ENCODE measurements at regions not wholly inside any gene's neighbourhood (a gene's known extent, or its start where the extent isn't known, plus 50 kb on each side); places are given as distances from the start of the nearest gene placed in this dataset.

DNA sequence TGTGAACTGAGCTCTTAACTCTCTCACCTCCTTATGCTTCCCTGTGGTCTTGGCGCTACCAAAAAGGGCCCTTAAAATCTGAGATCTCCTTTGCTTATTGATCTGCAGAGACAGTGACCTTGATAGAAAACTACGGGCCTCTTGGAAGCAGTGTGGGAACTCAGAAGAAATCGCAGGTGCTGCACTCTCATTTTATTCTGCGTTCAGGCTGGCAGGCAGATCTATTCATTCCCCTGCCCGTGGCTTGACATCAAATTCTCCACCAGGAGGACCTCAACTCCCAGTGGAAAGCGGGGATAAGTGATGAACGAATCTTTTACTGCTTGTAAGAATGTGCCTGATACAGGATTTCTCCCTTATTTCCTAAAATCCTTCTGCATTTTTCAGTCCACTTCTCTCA is 143.2 kb upstream of the SEL1L start:
- H3K9me3 Mint-ChIP-seq (ENCODE audit: low read depth): no peaks in the 10 kb centered on the region
- intact Hi-C loops (cut with DNase I, micrococcal nuclease): no loop called here
- ChIA-PET POLR2A (no interaction called here), CTCF (interaction anchor here (0.5 kb wide), 1 partner anchor 10 kb away, joined by 3 read pairs; no protein-coding TSS in a partner anchor)
- DNase-seq (no peak), ATAC-seq (no peak)
- no peaks in the 10 kb centered on the region for H3K4me1 Mint-ChIP-seq
- H3K27ac Mint-ChIP-seq: no peak overlapping the region
- peaks cover 11% of the 10 kb centered on the region for H3K27me3 Mint-ChIP-seq
- H3K4me3 Mint-ChIP-seq: no peak overlapping the region
- H3K36me3 Mint-ChIP-seq (ENCODE audit: low read depth): no peaks in the 10 kb centered on the region

DNA sequence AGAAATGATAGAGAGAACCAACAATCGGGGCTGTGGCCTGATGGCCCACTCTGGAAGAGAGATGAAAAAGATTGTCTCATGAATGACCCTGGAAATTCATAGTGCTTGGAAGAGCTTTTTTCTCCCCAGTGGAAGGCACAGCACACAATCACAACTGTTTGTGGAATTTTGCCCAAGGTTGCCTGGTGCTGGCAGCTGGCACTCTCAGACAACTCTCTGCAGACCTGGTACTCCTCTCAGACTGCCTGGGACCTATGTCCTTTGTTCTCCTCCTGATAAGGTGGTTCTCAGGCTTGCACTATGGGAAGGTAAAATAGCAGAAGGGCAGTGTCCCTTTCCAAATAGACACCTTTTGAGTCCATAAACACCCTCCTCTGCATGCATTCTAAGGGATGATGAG is 144.1 kb upstream of the SEL1L start:
- no peak overlapping the region for H3K27ac Mint-ChIP-seq
- peaks cover 13% of the 10 kb centered on the region for H3K27me3 Mint-ChIP-seq
- H3K9me3 Mint-ChIP-seq (ENCODE audit: low read depth): no peaks in the 10 kb centered on the region
- ChIA-PET CTCF (no interaction called here), POLR2A (no interaction called here)
- no peak for DNase-seq
- no peak overlapping the region for H3K4me3 Mint-ChIP-seq
- no peaks in the 10 kb centered on the region for H3K4me1 Mint-ChIP-seq
- intact Hi-C loops (cut with DNase I, micrococcal nuclease): no loop called here
- H3K36me3 Mint-ChIP-seq (ENCODE audit: low read depth): no peaks in the 10 kb centered on the region
- ATAC-seq: no peak

DNA sequence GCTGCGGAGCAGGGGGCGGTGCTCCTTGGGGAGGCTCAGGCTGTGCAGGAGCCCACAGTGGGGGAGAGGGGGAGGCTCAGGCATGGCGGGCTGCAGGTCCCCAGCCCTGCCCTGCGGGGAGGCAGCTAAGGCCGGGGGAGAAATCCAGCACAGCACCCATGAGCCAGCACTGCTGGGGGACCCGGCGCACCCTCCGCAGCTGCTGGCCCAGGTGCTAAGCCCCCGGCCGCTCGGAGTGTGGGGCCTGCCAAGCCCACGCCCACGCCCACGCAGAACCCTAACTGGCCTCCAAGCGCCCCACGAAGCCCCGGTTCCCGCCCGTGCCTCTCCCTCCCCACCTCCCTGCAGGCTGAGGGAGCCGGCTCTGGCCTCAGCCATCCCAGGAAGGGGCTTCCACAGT is 145.6 kb upstream of the SEL1L start:
- no peak for ATAC-seq
- no peak for DNase-seq
- no peaks in the 10 kb centered on the region for H3K9me3 Mint-ChIP-seq (ENCODE audit: low read depth)
- intact Hi-C loops (cut with DNase I, micrococcal nuclease): no loop called here
- no peak overlapping the region for H3K4me3 Mint-ChIP-seq
- H3K36me3 Mint-ChIP-seq (ENCODE audit: low read depth): no peaks in the 10 kb centered on the region
- no peak overlapping the region for H3K27ac Mint-ChIP-seq
- ChIA-PET CTCF (no interaction called here), POLR2A (no interaction called here)
- H3K27me3 Mint-ChIP-seq: peaks cover 11% of the 10 kb centered on the region
- H3K4me1 Mint-ChIP-seq: no peaks in the 10 kb centered on the region

DNA sequence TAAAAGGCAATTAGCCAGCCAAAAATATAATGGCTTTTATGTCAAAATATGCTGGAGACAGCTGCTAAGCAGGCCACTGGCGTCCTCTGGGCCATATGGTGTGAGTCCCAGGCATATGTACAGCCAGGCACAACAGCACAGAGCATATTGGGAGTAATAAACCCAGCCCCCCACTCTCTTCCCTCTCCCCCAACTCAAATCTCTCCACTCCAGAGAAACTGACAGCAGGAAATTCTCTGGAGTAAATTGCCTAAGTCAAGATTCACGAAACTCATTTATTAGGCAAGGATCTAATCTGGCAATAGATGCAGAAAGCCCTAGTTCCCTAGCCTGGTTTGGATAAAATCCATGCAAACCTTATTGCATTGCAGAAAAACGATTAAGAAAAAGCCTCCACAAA is 147.9 kb upstream of the SEL1L start:
- H3K27me3 Mint-ChIP-seq: peaks cover 13% of the 10 kb centered on the region
- intact Hi-C loops (cut with DNase I, micrococcal nuclease): no loop called here
- H3K27ac Mint-ChIP-seq: no peak overlapping the region
- ATAC-seq (no peak), DNase-seq (no peak)
- H3K9me3 Mint-ChIP-seq (ENCODE audit: low read depth): no peaks in the 10 kb centered on the region
- no peak overlapping the region for H3K4me3 Mint-ChIP-seq
- H3K4me1 Mint-ChIP-seq: no peaks in the 10 kb centered on the region
- POLR2A ChIA-PET: no interaction called here
- H3K36me3 Mint-ChIP-seq (ENCODE audit: low read depth): no peaks in the 10 kb centered on the region
- CTCF ChIA-PET: no interaction called here

DNA sequence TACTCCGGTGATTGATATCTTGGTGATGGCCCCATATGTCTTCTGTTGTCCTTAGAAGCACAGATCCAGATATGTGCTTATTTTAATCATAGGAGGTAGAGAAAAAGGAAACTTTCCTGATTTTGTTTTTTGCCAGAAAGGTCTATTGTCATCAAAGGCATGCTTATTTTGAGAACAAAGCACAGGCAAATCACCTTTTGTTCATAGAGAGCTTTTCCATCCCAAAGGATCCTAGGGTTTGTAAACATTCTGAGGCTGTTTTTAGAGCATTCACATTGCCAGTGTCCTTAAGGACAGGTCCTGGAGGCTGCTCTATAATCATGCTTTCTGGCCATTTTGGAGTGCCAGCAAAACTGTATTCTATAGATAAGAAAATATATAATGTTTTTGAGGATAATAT is 148.5 kb upstream of the SEL1L start:
- ATAC-seq (no peak), DNase-seq (no peak)
- intact Hi-C loops (cut with DNase I, micrococcal nuclease): no loop called here
- Mint-ChIP-seq H3K36me3 (ENCODE audit: low read depth) (no peaks in the 10 kb centered on the region), H3K9me3 (ENCODE audit: low read depth) (no peaks in the 10 kb centered on the region), H3K27me3 (peaks cover 13% of the 10 kb centered on the region), H3K27ac (no peak overlapping the region), H3K4me1 (no peaks in the 10 kb centered on the region), H3K4me3 (no peak overlapping the region)
- ChIA-PET POLR2A (no interaction called here), CTCF (no interaction called here)

DNA sequence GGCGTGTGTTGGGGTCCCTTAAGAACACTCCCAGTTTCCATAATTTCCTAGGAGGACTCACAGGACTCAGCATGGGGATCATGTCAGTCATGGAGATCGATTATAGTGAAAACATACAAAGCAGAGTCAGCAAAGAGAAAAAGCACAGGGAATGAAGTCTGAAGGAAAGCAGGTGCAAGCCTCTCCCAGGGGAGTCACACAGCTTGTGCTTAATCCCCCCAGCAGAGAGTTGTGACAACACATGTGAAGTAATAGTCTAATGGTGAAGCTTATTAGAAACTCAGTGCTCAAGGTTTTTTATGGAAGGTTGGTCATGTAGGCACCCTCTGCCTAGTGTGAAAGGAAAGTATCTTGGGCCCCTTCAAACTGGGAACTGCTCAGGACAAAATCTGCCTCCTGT is 149.0 kb upstream of the SEL1L start:
- H3K4me3 Mint-ChIP-seq: no peak overlapping the region
- no peaks in the 10 kb centered on the region for H3K36me3 Mint-ChIP-seq (ENCODE audit: low read depth)
- intact Hi-C loops (cut with DNase I, micrococcal nuclease): no loop called here
- H3K4me1 Mint-ChIP-seq: no peaks in the 10 kb centered on the region
- DNase-seq (no peak), ATAC-seq (no peak)
- no peak overlapping the region for H3K27ac Mint-ChIP-seq
- peaks cover 13% of the 10 kb centered on the region for H3K27me3 Mint-ChIP-seq
- CTCF ChIA-PET: no interaction called here
- POLR2A ChIA-PET: no interaction called here
- no peaks in the 10 kb centered on the region for H3K9me3 Mint-ChIP-seq (ENCODE audit: low read depth)

DNA sequence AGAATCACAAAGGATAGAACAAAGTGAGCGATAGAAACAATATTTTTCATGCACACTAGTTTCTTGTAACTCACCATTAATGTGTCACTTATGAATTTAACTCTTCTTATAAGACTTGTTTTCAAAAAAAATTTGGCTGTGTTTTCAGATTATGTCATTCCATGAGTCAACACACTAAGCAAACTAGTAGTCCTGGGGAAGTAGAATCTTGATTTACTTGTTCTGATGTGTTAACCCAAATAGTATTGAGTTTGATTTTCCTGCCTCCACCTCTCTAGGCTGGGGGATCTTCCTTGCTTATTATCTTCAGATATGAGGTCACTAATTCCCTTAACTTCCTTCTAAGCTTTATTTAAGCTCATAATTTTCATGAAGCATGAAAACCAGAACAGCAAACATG is 151.0 kb upstream of the SEL1L start:
- POLR2A ChIA-PET: no interaction called here
- no peaks in the 10 kb centered on the region for H3K36me3 Mint-ChIP-seq (ENCODE audit: low read depth)
- DNase-seq (no peak), ATAC-seq (no peak)
- H3K4me3 Mint-ChIP-seq: no peak overlapping the region
- no peaks in the 10 kb centered on the region for H3K9me3 Mint-ChIP-seq (ENCODE audit: low read depth)
- CTCF ChIA-PET: no interaction called here
- H3K4me1 Mint-ChIP-seq: no peaks in the 10 kb centered on the region
- intact Hi-C loops (cut with DNase I, micrococcal nuclease): no loop called here
- no peak overlapping the region for H3K27ac Mint-ChIP-seq
- peaks cover 12% of the 10 kb centered on the region for H3K27me3 Mint-ChIP-seq

DNA sequence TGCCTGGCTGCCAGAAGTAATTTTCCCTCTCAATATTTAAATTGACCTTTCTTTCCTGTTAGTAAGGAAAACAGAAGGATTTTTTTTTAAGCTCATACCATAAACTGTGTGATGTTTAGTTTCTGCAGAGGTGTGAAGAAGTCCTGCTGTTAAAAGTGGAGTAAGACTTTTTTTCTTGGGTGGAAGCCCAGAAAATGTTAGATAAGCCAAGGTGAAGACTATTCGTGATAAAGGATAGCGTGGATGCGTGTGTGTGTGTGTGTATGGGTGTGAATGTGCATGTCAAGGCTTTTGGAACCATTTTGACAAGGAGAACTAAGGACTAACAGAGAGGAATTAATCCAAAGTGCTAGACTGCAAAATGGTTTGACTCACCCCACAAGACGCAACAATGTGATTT is 152.9 kb upstream of the SEL1L start:
- Mint-ChIP-seq H3K36me3 (ENCODE audit: low read depth) (no peaks in the 10 kb centered on the region), H3K27me3 (peaks cover 4% of the 10 kb centered on the region), H3K27ac (no peak overlapping the region), H3K4me3 (no peak overlapping the region), H3K9me3 (ENCODE audit: low read depth) (no peaks in the 10 kb centered on the region), H3K4me1 (no peaks in the 10 kb centered on the region)
- intact Hi-C loops (cut with DNase I, micrococcal nuclease): no loop called here
- DNase-seq (no peak), ATAC-seq (no peak)
- ChIA-PET POLR2A (no interaction called here), CTCF (interaction anchor here (0.7 kb wide), 1 partner anchor 9 kb away, joined by 3 read pairs; no protein-coding TSS in a partner anchor)

DNA sequence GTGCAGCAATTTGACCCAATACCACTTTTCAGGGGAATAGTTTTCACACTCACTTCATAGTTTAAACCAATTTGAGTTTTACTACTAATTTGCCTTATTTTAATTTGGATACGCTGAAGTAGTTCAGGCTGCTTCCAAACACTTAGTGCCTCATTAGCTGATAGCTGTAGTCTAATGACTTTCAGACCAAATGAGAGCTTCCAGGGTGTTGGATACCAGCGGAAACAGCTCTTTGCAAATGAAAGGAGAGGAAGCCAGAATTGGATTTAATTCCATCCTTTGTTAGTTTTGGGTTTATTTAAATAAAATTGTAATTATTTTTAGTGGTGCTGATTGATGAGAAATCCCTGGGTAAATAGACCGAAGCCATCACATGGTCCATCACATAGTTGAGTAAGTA is 158.3 kb upstream of the SEL1L start:
- DNase-seq (no peak), ATAC-seq (no peak)
- Mint-ChIP-seq H3K4me3 (no peak overlapping the region), H3K9me3 (ENCODE audit: low read depth) (no peaks in the 10 kb centered on the region), H3K4me1 (no peaks in the 10 kb centered on the region), H3K27ac (no peak overlapping the region), H3K27me3 (no peaks in the 10 kb centered on the region), H3K36me3 (ENCODE audit: low read depth) (no peaks in the 10 kb centered on the region)
- intact Hi-C loops (cut with DNase I, micrococcal nuclease): no loop called here
- CTCF ChIA-PET: no interaction called here
- POLR2A ChIA-PET: no interaction called here

DNA sequence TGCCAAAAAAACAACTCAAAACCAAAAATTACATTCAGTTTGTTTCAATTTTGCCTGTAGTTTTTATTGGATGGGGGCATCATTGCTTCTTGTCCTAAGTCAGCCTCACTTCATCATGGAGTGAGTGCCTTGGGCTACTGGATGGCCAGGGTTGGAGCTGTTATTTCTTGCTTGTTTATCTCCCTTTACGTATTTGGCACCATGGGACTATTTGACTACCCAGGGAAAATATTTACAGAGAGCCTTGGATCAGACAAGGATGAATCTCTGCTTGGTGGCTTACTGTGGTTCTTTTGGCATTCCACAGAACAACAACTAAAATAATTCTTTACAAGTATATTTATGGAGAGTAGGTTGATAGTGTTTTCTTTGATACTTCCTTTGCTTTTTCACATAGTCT is 160.8 kb upstream of the SEL1L start:
- H3K36me3 Mint-ChIP-seq (ENCODE audit: low read depth): no peaks in the 10 kb centered on the region
- ChIA-PET CTCF (no interaction called here), POLR2A (no interaction called here)
- no peaks in the 10 kb centered on the region for H3K9me3 Mint-ChIP-seq (ENCODE audit: low read depth)
- ATAC-seq: no peak
- H3K4me3 Mint-ChIP-seq: no peak overlapping the region
- H3K27ac Mint-ChIP-seq: no peak overlapping the region
- intact Hi-C loops (cut with DNase I, micrococcal nuclease): no loop called here
- no peaks in the 10 kb centered on the region for H3K4me1 Mint-ChIP-seq
- H3K27me3 Mint-ChIP-seq: no peaks in the 10 kb centered on the region
- no peak for DNase-seq

DNA sequence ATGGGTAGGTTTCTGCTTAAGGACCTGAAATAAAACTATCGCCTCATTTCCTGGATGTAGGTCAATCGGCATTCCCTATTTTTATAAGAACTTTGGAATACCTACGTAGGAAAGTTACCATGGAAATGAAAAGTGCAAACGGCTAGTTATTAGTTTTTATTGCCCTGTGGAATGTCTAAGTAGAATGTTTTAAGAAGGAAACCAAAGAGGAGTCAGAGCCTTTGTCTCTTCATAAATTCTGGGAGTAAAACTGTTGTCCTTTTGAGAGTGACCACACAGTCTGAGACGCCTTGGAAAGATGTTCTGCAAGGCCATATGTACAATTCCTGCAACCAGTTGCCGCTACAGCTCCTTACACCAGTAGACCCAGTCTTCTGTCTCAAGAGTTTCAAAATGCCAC is 176.0 kb upstream of the SEL1L start:
- Mint-ChIP-seq H3K9me3 (ENCODE audit: low read depth) (peaks cover 7% of the 10 kb centered on the region), H3K4me1 (no peaks in the 10 kb centered on the region), H3K4me3 (no peak overlapping the region), H3K36me3 (ENCODE audit: low read depth) (no peaks in the 10 kb centered on the region), H3K27ac (no peak overlapping the region), H3K27me3 (peaks cover 2% of the 10 kb centered on the region)
- POLR2A ChIA-PET: no interaction called here
- intact Hi-C loops (cut with DNase I, micrococcal nuclease): loop anchor here in 1 of 2 experiments (5.0 kb wide), 1 partner anchor 283 kb away; no protein-coding TSS in a partner anchor
- CTCF ChIA-PET: interaction anchor here (1.3 to 1.8 kb wide), 2 partner anchors 38 to 280 kb away, joined by 4 to 6 read pairs; no protein-coding TSS in a partner anchor
- DNase-seq: no peak
- no peak for ATAC-seq

DNA sequence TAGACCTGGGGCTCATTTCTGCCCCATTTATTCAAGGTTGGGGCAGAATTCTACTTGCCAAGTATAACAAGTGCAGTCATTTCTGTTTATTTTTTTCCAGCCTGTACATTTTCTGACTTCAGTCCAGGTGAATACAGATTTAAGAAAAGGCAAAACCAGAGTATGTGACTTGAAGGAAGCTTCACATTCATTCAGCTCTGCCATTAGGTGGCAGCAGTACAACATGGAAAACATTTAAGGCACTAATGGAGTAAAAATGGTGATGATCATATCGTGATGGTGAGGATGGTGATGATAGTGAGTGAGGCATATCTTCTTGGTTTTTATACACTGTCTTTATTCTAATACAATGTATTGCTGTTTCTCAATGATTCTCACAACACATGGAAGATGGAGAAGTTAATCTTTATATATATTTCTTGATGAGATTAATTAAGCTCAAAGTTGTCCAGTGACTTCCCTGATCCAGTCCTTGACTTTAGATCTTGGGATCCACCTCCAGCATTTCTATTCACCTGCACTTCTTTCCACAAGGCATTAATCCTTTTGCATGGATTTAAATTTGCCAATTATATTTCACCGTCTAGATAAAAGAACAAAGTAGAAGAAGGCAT is 176.7 kb upstream of the SEL1L start:
- H3K27ac Mint-ChIP-seq: no peak overlapping the region
- no peak for ATAC-seq
- no peak overlapping the region for H3K4me3 Mint-ChIP-seq
- peaks cover 2% of the 10 kb centered on the region for H3K27me3 Mint-ChIP-seq
- intact Hi-C loops (cut with DNase I, micrococcal nuclease): loop anchor here in 1 of 2 experiments (5.0 kb wide), 1 partner anchor 282 kb away; no protein-coding TSS in a partner anchor
- peaks cover 7% of the 10 kb centered on the region for H3K9me3 Mint-ChIP-seq (ENCODE audit: low read depth)
- ChIA-PET CTCF (interaction anchor here (1.3 to 1.8 kb wide), 2 partner anchors 39 to 279 kb away, joined by 4 to 6 read pairs; no protein-coding TSS in a partner anchor), POLR2A (no interaction called here)
- no peaks in the 10 kb centered on the region for H3K36me3 Mint-ChIP-seq (ENCODE audit: low read depth)
- no peaks in the 10 kb centered on the region for H3K4me1 Mint-ChIP-seq
- DNase-seq: peak; percentile 15

DNA sequence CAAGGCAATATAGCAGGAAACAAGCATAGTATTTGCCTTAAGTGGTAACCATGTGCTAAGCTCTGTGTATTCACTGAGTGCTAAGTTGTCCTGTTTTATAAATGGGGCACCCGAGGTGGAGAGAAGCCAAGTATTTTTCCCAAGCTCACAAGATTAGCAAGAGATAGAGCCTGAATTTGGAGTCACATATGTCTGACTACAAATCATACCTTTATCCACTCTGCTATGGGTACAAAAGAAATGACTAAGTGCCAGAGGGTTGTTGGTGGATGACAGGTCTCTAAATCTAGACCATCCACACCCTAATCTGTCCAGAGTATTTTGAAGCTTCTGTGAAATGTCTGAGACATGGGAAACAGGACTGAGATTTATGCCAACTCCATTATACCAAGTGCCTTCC is 182.1 kb upstream of the SEL1L start:
- Mint-ChIP-seq H3K4me1 (no peaks in the 10 kb centered on the region), H3K27me3 (no peaks in the 10 kb centered on the region), H3K9me3 (ENCODE audit: low read depth) (peaks cover 2% of the 10 kb centered on the region), H3K27ac (no peak overlapping the region), H3K4me3 (no peak overlapping the region), H3K36me3 (ENCODE audit: low read depth) (no peaks in the 10 kb centered on the region)
- ATAC-seq (no peak), DNase-seq (no peak)
- POLR2A ChIA-PET: no interaction called here
- CTCF ChIA-PET: interaction anchor here (1.1 to 1.2 kb wide), 2 partner anchors 12 to 19 kb away, joined by 3 to 4 read pairs; no protein-coding TSS in a partner anchor
- intact Hi-C loops (cut with DNase I, micrococcal nuclease): no loop called here
